Pancreas (tissue), 10 donors: ENCODE measurements at regions not wholly inside any gene's neighbourhood (a gene's known extent, or its start where the extent isn't known, plus 50 kb on each side); places are given as distances from the start of the nearest gene placed in this dataset.

Experiments
- ATAC-seq, 4 donors: fragments of 200-7000 bp; cut with Tn5 transposase; one replicate each; pipeline versions ENCODE4 v1.8.0 to v1.9.1; 2020; ENCODE audit warnings: mild to moderate bottlenecking in 4 of 4, moderate library complexity in 4 of 4
- DNase-seq, 6 donors: peaks; one replicate each; pipeline ENCODE4 v3.0.0-alpha.2; 2020
- FAIRE-seq: peaks from 2 replicates; lab custom pipeline; 2012; peaks lifted over from hg19 to GRCh38; lab: Jason Lieb, UNC
- H3K27ac ChIP-seq, 4 donors: fragments of 200-600 bp; sonication (generic); 1 replicate in 3 of 4; 2 replicates in 1 of 4; pipeline versions ENCODE4 v1.5.0 to v1.8.0; 2020
- H3K27me3 ChIP-seq, 4 donors: fragments of 200-600 bp; one replicate each; pipeline ENCODE4 v1.8.0; 2021
- H3K36me3 ChIP-seq, 3 donors: fragments of 200-600 bp; sonication (generic) in 1 of 3; one replicate each; pipeline versions ENCODE4 v1.5.0 to v1.8.0; 2020 to 2021
- H3K4me1 ChIP-seq, 3 donors: fragments of 200-600 bp; one replicate each; pipeline ENCODE4 v1.8.0; 2021
- H3K4me3 ChIP-seq, 4 donors: fragments of 200-600 bp; sonication (generic) in 2 of 4; one replicate each; pipeline versions ENCODE4 v1.5.0 to v1.8.0; 2020 to 2021
- H3K9me3 ChIP-seq, 4 donors: fragments of 200-600 bp; one replicate each; pipeline ENCODE4 v1.8.0; 2021
- WGBS, 2 donors: extraction: QIAGEN DNeasy Blood & Tissue Kit; methylation state at CpG; one replicate each; pipeline ENCODE4 v1.1.7; 2013; 5-methylcytosine and 5-hydroxymethylcytosine counted together
- intact Hi-C, 3 donors: fragments of 100-400 bp; cut with DNase I; formaldehyde crosslinking; loops; one replicate each; pipeline versions ENCODE4 v1.11.1 to v1.14.2; 2022
- TF ChIP-seq, protein P1 (sequence below), 4 donors: fragments of 200-600 bp; sonication (generic) in 3 of 4; IDR thresholded peaks; one replicate each; pipeline versions ENCODE4 v1.5.0 to v1.8.0; 2021; ENCODE audit warnings: antibody characterized with exemption in 4 of 4
- donor health status: healthy with polysubstance abuse.
- donor health status: DM: no; HTN: no; CAD: no; lungs with moderate emphysema.
- donor health status: DM: no; HTN: no; CAD: no.
- donor health status: control.
- donor health status: control.
- donor health status: Bipolar disorder and iron deficiency.
- donor health status: DM: yes; HTN: yes; CAD: no.
- donor health status: DM: no; HTN: no; CAD: no.
- donor health status: DM: no; HTN: no; CAD: no.
- donor health status: DM: yes; HTN: yes; CAD: no.

DNA sequence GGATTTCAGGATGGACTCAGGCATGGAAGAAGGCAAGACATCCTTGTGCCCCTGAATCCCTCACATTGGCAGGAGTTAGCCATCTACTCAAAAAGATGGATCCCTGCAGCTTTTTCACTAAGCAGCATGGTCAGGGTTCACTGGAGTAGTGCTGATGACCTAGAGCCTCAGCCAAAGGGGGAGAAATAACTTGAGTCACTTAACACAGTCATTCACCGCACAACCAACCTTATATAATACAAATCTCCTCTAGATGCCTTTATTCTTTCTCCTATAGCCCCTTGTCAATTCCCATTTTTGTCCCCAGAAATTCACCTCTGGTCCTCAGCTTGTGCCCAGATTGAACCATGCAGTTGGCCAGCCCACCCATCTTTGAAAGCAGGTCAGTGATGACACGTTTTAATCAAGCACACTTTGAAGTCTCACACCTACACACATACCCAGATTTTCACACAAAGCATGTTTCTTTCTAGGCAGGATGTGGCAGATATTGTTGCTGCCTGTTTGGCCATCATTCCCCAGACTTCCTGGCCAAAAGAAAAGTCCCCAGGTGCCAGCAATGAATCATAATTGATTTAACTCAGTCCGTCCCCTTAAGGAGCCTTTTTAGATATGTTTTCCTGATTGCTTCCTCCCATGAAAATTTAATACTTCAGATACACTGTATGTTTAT lies 84.2 kb downstream of the LBH start:
- TF ChIP-seq, protein P1, sequence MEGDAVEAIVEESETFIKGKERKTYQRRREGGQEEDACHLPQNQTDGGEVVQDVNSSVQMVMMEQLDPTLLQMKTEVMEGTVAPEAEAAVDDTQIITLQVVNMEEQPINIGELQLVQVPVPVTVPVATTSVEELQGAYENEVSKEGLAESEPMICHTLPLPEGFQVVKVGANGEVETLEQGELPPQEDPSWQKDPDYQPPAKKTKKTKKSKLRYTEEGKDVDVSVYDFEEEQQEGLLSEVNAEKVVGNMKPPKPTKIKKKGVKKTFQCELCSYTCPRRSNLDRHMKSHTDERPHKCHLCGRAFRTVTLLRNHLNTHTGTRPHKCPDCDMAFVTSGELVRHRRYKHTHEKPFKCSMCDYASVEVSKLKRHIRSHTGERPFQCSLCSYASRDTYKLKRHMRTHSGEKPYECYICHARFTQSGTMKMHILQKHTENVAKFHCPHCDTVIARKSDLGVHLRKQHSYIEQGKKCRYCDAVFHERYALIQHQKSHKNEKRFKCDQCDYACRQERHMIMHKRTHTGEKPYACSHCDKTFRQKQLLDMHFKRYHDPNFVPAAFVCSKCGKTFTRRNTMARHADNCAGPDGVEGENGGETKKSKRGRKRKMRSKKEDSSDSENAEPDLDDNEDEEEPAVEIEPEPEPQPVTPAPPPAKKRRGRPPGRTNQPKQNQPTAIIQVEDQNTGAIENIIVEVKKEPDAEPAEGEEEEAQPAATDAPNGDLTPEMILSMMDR (IDR thresholded peaks at IDR 0.05): no peak
- Histone ChIP-seq H3K27ac (no peak overlapping the region), H3K4me3 (no peak overlapping the region), H3K9me3 (no peaks in the 10 kb centered on the region), H3K36me3 (no peaks in the 10 kb centered on the region), H3K4me1 (no peaks in the 10 kb centered on the region), H3K27me3 (no peaks in the 10 kb centered on the region)
- intact Hi-C loops: no loop called here
- 56 to 57% methylated on average over 3 of the region's 3 CpGs for WGBS, 2 donors
- DNase-seq (peak in 1 of 6 donors; percentile 16), ATAC-seq (peak in 2 of 4 donors; percentile 20 to 38), FAIRE-seq (no peak)

DNA sequence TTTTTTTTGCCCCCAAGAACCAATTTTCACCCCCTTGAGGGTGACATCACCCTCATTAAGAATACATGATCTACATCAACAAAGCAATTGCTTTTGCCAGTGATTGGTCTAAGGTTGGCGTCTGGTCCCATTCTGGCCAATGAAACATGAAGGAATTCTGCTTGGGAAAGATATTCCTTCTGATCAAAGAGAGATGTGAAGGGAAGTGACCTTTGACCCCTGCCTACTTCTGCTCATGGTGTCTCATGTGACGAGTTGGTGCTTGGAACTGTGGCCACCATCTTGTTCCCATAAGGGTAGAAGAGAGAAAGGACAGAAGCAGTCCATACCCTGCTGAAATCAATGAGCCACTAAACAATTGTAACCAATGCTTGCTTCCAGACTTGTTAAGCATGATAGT lies 85.1 kb downstream of the LBH start:
- DNase-seq: no peak
- Histone ChIP-seq H3K9me3 (no peaks in the 10 kb centered on the region), H3K4me1 (no peaks in the 10 kb centered on the region), H3K27me3 (no peaks in the 10 kb centered on the region), H3K27ac (no peak overlapping the region), H3K4me3 (no peak overlapping the region), H3K36me3 (no peaks in the 10 kb centered on the region)
- TF ChIP-seq, protein P1 (IDR thresholded peaks at IDR 0.05): no peak
- no peak for ATAC-seq
- no peak for FAIRE-seq
- WGBS, 2 donors: 90 to 91% methylated on average over 2 of the region's 2 CpGs
- intact Hi-C loops: no loop called here

DNA sequence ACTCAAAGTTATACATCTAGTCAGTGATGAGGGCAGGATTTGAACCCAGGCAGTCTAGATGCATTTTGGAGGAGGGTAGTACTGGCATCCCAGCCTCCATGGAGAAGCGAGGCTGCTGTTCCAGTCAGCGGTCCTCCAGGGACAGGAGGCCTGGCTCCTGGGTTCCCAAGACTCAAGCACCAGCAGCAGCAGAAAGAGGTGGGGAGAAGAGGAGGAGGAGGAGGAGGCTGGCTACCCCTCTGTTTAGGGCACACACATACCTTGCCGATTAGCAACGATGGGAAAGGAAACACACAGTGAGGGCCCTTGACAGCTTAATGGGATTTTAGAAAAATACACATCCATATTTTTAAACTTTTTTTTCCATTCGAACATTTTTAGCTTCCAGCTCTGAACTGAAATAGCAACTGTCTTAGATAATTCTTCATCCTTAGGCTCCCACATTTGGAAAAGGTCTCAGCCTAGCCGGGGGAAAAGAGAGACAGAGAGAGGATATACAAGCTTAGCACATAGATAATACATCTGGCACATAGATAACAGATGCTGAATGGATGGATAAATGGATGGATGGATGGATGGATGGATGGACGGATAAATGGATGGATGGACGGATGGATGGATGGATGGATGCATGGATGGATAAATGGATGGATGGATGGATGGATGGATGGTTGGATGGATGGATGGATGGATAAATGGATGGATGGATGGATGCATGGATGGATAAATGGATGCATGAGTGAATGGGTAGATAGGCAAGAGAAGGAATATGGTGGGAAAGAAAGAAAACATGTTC lies 87.9 kb downstream of the LBH start:
- H3K4me3 ChIP-seq: no peak overlapping the region
- no peaks in the 10 kb centered on the region for H3K27me3 ChIP-seq
- H3K27ac ChIP-seq: no peak overlapping the region
- WGBS, 2 donors: 77 to 85% methylated on average over 8 of the region's 8 CpGs
- TF ChIP-seq, protein P1 (IDR thresholded peaks at IDR 0.05): no peak
- no peak for DNase-seq
- H3K36me3 ChIP-seq: no peaks in the 10 kb centered on the region
- intact Hi-C loops: no loop called here
- FAIRE-seq: no peak
- no peak for ATAC-seq
- no peaks in the 10 kb centered on the region for H3K9me3 ChIP-seq
- no peaks in the 10 kb centered on the region for H3K4me1 ChIP-seq

DNA sequence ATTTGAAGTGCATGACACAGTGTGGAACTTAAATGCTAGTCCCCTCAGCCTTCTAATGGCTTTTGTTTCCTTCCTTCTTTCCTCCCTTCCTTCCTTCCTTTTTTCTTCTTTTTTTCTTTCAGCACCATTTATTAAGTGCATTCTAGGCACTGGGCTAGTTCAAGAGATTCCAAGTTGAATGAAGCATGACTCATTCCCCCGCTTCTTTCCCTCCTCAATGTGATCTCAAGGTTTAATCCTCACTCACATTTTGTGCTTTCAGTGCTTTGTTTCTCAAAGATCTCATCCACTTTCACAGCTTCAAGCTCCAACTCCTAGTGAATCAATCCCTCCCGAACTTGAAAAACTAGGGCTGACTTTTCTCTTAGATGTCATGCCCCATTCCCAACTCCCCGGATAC lies 90.1 kb downstream of the LBH start:
- H3K27ac ChIP-seq: no peak overlapping the region
- no peaks in the 10 kb centered on the region for H3K9me3 ChIP-seq
- FAIRE-seq (no peak), ATAC-seq (no peak), DNase-seq (no peak)
- no peaks in the 10 kb centered on the region for H3K27me3 ChIP-seq
- 84 to 92% methylated on average over 3 of the region's 3 CpGs for WGBS, 2 donors
- H3K36me3 ChIP-seq: no peaks in the 10 kb centered on the region
- H3K4me1 ChIP-seq: no peaks in the 10 kb centered on the region
- intact Hi-C loops: no loop called here
- TF ChIP-seq, protein P1 (IDR thresholded peaks at IDR 0.05): no peak
- no peak overlapping the region for H3K4me3 ChIP-seq

DNA sequence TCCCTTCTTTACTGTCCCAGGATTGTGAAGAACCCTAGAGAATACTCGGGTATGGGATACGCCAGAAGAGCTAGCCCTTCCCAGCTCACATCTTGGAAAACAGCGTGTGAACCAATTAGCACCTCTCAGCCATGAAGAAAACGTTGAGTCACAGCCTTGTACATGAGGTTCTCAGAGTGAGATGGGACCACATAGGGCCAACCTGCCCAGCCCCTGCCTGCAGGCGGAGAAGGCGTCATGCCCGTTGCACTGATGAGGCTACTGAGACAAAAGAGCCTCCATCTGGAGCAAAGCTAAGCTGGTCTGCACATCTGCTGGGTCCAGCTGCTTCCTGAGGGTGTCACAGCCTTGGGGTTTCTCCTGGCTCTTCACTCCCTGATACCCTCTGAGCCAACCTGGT lies 92.2 kb downstream of the LBH start:
- TF ChIP-seq, protein P1 (IDR thresholded peaks at IDR 0.05): no peak
- 87 to 91% methylated on average over 7 of the region's 7 CpGs for WGBS, 2 donors
- H3K36me3 ChIP-seq: no peaks in the 10 kb centered on the region
- intact Hi-C loops: no loop called here
- no peaks in the 10 kb centered on the region for H3K9me3 ChIP-seq
- H3K4me1 ChIP-seq: no peaks in the 10 kb centered on the region
- H3K4me3 ChIP-seq: no peak overlapping the region
- FAIRE-seq: no peak
- H3K27ac ChIP-seq: no peak overlapping the region
- no peak for DNase-seq
- H3K27me3 ChIP-seq: no peaks in the 10 kb centered on the region
- no peak for ATAC-seq
